K562 (cell line): ENCODE measurements at regions not wholly inside any gene's neighbourhood (a gene's known extent, or its start where the extent isn't known, plus 50 kb on each side); places are given as distances from the start of the nearest gene placed in this dataset.
A peak's percentile ranks its signal among the peaks of the same experiment; 100 is the strongest.

ENCODE experiments used
- ARID3B ChIP-seq: fragments of 250-450 bp; sonication (Bioruptor Pico); IDR thresholded peaks from 2 replicates; pipeline ENCODE4 v1.4.0; 2020; ENCODE audit warnings: borderline replicate concordance
- CHD2 ChIP-seq: IDR thresholded peaks from 2 replicates; pipeline ENCODE4 v1.6.1; 2011; ENCODE audit warnings: low read depth, low read length
- CHD4 ChIP-seq: fragments of 200-600 bp; sonication (generic); IDR thresholded peaks from 3 replicates; pipeline ENCODE4 v1.6.1; 2012; ENCODE audit warnings: low read depth, mild to moderate bottlenecking, mixed read lengths, low read length, inconsistent platforms; ENCODE audit not compliant: insufficient read depth, insufficient replicate concordance, poor library complexity, severe bottlenecking
- CTCF ChIP-seq, 3 experiments: IDR thresholded peaks in 2 of 3; conservative IDR thresholded peaks in 1 of 3; 2 replicates each; pipeline ENCODE4 v1.5.1; 2011 to 2012; ENCODE audit warnings: low read length in 3 of 3, mild to moderate bottlenecking in 3 of 3, control low read depth in 2 of 3, improper control_type of control experiment in 1 of 3, inconsistent platforms in 1 of 3, low read depth in 1 of 3, mixed read lengths in 1 of 3, moderate library complexity in 1 of 3; ENCODE audit not compliant: insufficient read depth in 2 of 3
- DDX20 ChIP-seq: fragments of 450-650 bp; IDR thresholded peaks from 2 replicates; pipeline ENCODE4 v1.6.1; 2016; ENCODE audit warnings: missing genetic modification characterization, low read depth, mild to moderate bottlenecking, missing compliant biosample characterization, moderate library complexity
- DIDO1 ChIP-seq: fragments of 450-650 bp; IDR thresholded peaks from 2 replicates; pipeline ENCODE4 v1.6.1; 2016; ENCODE audit warnings: low read depth, missing biosample characterization, missing genetic modification characterization
- EHMT2 ChIP-seq: fragments of 450-650 bp; IDR thresholded peaks from 2 replicates; pipeline ENCODE4 v1.6.1; 2018; ENCODE audit warnings: antibody characterized with exemption
- FOXA3 ChIP-seq, 2 experiments: fragments of 450-650 bp in 1 of 2; sonication (generic) in 1 of 2; formaldehyde crosslinking; IDR thresholded peaks in 1 of 2; conservative IDR thresholded peaks in 1 of 2; 2 replicates each; pipeline versions ENCODE4 v1.4.0 to v1.8.0; 2020 to 2022; ENCODE audit warnings: mild to moderate bottlenecking in 2 of 2, missing genetic modification reagents in 1 of 2
- HOMEZ ChIP-seq: fragments of 250-450 bp; sonication (Bioruptor Pico); IDR thresholded peaks from 2 replicates; pipeline ENCODE4 v1.4.0; 2020; ENCODE audit warnings: mild to moderate bottlenecking, moderate library complexity
- MLLT1 ChIP-seq, 2 experiments: fragments of 450-650 bp; IDR thresholded peaks; 2 replicates each; pipeline ENCODE4 v1.6.1; 2016
- NCOA2 ChIP-seq, 2 experiments: fragments of 450-650 bp; IDR thresholded peaks; 2 replicates each; pipeline ENCODE4 v1.6.1; 2018; ENCODE audit warnings: mild to moderate bottlenecking in 2 of 2, moderate library complexity in 1 of 2; ENCODE audit not compliant: partially characterized antibody in 2 of 2
- XRCC4 ChIP-seq: IDR thresholded peaks from one replicate; pipeline ENCODE4 v1.6.1; 2011; ENCODE audit not compliant: insufficient read depth, insufficient read length; ENCODE audit errors: extremely low read depth
- ZMIZ1 ChIP-seq, 2 experiments: fragments of 150-350 bp in 1 of 2; IDR thresholded peaks; 2 replicates each; pipeline ENCODE4 v1.6.1; 2012 to 2016; ENCODE audit warnings: low read depth in 2 of 2, low read length in 2 of 2, mild to moderate bottlenecking in 1 of 2, moderate library complexity in 1 of 2

GRCh38 chr22:22702237-22703202, 58.1 kb downstream of the GGTLC2 start (continued):
- TF ChIP-seq ARID3B (CRISPR knock-in tag) (no peak), FOXA3 (CRISPR knock-in tag; conservative IDR thresholded peaks at IDR 0.05 in 1 of 2, IDR thresholded peaks at IDR 0.05 in 1 of 2) (no peak), HOMEZ (CRISPR knock-in tag) (no peak), ZMIZ1 (IDR thresholded peaks at IDR 0.05; ENCODE audit: low read depth in 2 of 2, low read length in 2 of 2) (no peak), EHMT2 (no peak), CTCF (IDR thresholded peaks at IDR 0.05 in 2 of 3, conservative IDR thresholded peaks at IDR 0.05 in 1 of 3; ENCODE audit: insufficient read depth in 2 of 3, low read depth in 1 of 3, low read length in 3 of 3) (peak in 1 of 3 experiments; percentile 93; a peak in 2 of 6 replicates), NCOA2 (IDR thresholded peaks at IDR 0.05; ENCODE audit: partially characterized antibody in 2 of 2) (no peak), DDX20 (no peak), CHD2 (0 out of 2 replicates have a peak, but pooled peaks have one; percentile 0), DIDO1 (no peak), MLLT1 (IDR thresholded peaks at IDR 0.05) (no peak), CHD4 (no peak), XRCC4 (no peak)
